ENCODE measurements at regions not wholly inside any gene's neighbourhood (a gene's known extent, or its start where the extent isn't known, plus 50 kb on each side); places are given as distances from the start of the nearest gene placed in this dataset.

- TF ChIP-seq MAX (IDR thresholded peaks at IDR 0.05) (no peak), CTCF (IDR thresholded peaks at IDR 0.05 in 2 of 3, conservative IDR thresholded peaks at IDR 0.05 in 1 of 3; ENCODE audit: borderline replicate concordance in 1 of 3, insufficient read depth in 1 of 3, low read depth in 2 of 3, low read length in 2 of 3) (no peak), CEBPB (IDR thresholded peaks at IDR 0.05; ENCODE audit: low read depth) (no peak), CBX3 (IDR thresholded peaks at IDR 0.05; ENCODE audit: low read depth) (no peak), EZH2phosphoT487 (IDR thresholded peaks at IDR 0.05; ENCODE audit: borderline replicate concordance) (no peak), ZNF274 (IDR thresholded peaks at IDR 0.05; ENCODE audit: low read depth, low read length) (no peak), ATF3 (IDR thresholded peaks at IDR 0.05) (no peak), POLR2AphosphoS5 (IDR thresholded peaks at IDR 0.05; ENCODE audit: low read depth, low read length) (no peak), EZH2 (IDR thresholded peaks at IDR 0.05) (no peak), POLR2A (IDR thresholded peaks at IDR 0.05; ENCODE audit: borderline replicate concordance, extremely low read depth, insufficient read depth, insufficient read length) (no peak), REST (IDR thresholded peaks at IDR 0.05; ENCODE audit: low read depth) (no peak), SIN3A (IDR thresholded peaks at IDR 0.05; ENCODE audit: low read depth) (no peak), ELF1 (IDR thresholded peaks at IDR 0.05; ENCODE audit: borderline replicate concordance, low read depth) (no peak)
Measured at GRCh38 chr10:52517012-52517411, 202.9 kb downstream of the DKK1 start.

All from HCT116 (cell line).